K562 (cell line): ENCODE measurements at regions not wholly inside any gene's neighbourhood (a gene's known extent, or its start where the extent isn't known, plus 50 kb on each side); places are given as distances from the start of the nearest gene placed in this dataset.

Source experiments
- ARNT ChIP-seq, 2 experiments: fragments of 450-650 bp; IDR thresholded peaks; 2 replicates each; pipeline ENCODE4 v1.6.1; 2016; ENCODE audit warnings: mild to moderate bottlenecking in 1 of 2
- CC2D1A ChIP-seq: fragments of 450-650 bp; IDR thresholded peaks from 2 replicates; pipeline ENCODE4 v1.6.1; 2017; ENCODE audit warnings: mild to moderate bottlenecking
- CHD4 ChIP-seq: fragments of 200-600 bp; sonication (generic); IDR thresholded peaks from 3 replicates; pipeline ENCODE4 v1.6.1; 2012; ENCODE audit warnings: low read depth, mild to moderate bottlenecking, mixed read lengths, low read length, inconsistent platforms; ENCODE audit not compliant: insufficient read depth, insufficient replicate concordance, poor library complexity, severe bottlenecking
- GATAD2A ChIP-seq: fragments of 450-650 bp; IDR thresholded peaks from 2 replicates; pipeline ENCODE4 v1.6.1; 2017
- GATAD2B ChIP-seq: fragments of 450-650 bp; IDR thresholded peaks from 2 replicates; pipeline ENCODE4 v1.6.1; 2017; ENCODE audit warnings: mild to moderate bottlenecking, borderline replicate concordance
- MTF1 ChIP-seq: fragments of 250-450 bp; sonication (Bioruptor Pico); IDR thresholded peaks from 2 replicates; pipeline ENCODE4 v1.9.0; 2021; ENCODE audit warnings: moderate library complexity, mild to moderate bottlenecking, inconsistent platforms, borderline replicate concordance
- SETDB1 ChIP-seq: IDR thresholded peaks from one replicate; pipeline ENCODE4 v1.6.1; 2012; ENCODE audit warnings: low read length, control low read depth, inconsistent platforms
- TAF1 ChIP-seq: IDR thresholded peaks from 2 replicates; pipeline ENCODE4 v1.6.1; 2011; ENCODE audit warnings: mild to moderate bottlenecking, low read length, moderate library complexity; ENCODE audit not compliant: insufficient read depth, control insufficient read depth, severe bottlenecking; ENCODE audit errors: extremely low read depth
- TOE1 ChIP-seq, 2 experiments: fragments of 450-650 bp in 1 of 2; sonication (generic) in 1 of 2; formaldehyde crosslinking in 1 of 2; IDR thresholded peaks; 2 replicates each; pipeline versions ENCODE4 v1.7.1 to v1.8.0; 2016 to 2022; ENCODE audit warnings: borderline replicate concordance in 2 of 2, mild to moderate bottlenecking in 2 of 2, antibody characterized with exemption in 1 of 2, inconsistent platforms in 1 of 2, low read depth in 1 of 2, missing genetic modification reagents in 1 of 2, moderate library complexity in 1 of 2
- YY1 ChIP-seq, 3 experiments: IDR thresholded peaks; 2 replicates each; pipeline ENCODE4 v1.6.1; 2011; ENCODE audit warnings: low read length in 2 of 3, mild to moderate bottlenecking in 2 of 3, moderate library complexity in 2 of 3, borderline replicate concordance in 1 of 3, control low read depth in 1 of 3, low read depth in 1 of 3; ENCODE audit not compliant: insufficient read depth in 3 of 3, insufficient replicate concordance in 2 of 3, control insufficient read depth in 1 of 3, insufficient read length in 1 of 3; ENCODE audit errors: extremely low read depth in 1 of 3
- ZBTB17 ChIP-seq: fragments of 450-650 bp; formaldehyde crosslinking; IDR thresholded peaks from 2 replicates; pipeline ENCODE4 v1.4.0; 2020; ENCODE audit warnings: mild to moderate bottlenecking
- ZNF668 ChIP-seq: fragments of 250-450 bp; sonication (Bioruptor Pico); IDR thresholded peaks from 2 replicates; pipeline ENCODE4 v1.8.0; 2022; ENCODE audit warnings: mild to moderate bottlenecking, inconsistent platforms
- TF ChIP-seq, protein P1 (sequence below): sonication (generic); formaldehyde crosslinking; IDR thresholded peaks from 2 replicates; pipeline ENCODE4 v1.8.0; 2022; ENCODE audit warnings: missing genetic modification reagents, mild to moderate bottlenecking, moderate library complexity, borderline replicate concordance
- TF ChIP-seq, protein P2 (sequence below), 2 experiments: IDR thresholded peaks in 1 of 2; conservative IDR thresholded peaks in 1 of 2; 2 replicates each; pipeline ENCODE4 v1.6.1; 2016; ENCODE audit warnings: low read depth in 2 of 2, mild to moderate bottlenecking in 1 of 2, missing compliant biosample characterization in 1 of 2, missing genetic modification characterization in 1 of 2, moderate library complexity in 1 of 2
- TF ChIP-seq, protein P3 (sequence below): fragments of 450-650 bp; formaldehyde crosslinking; IDR thresholded peaks from 2 replicates; pipeline ENCODE4 v1.4.0; 2020; ENCODE audit warnings: mild to moderate bottlenecking, moderate library complexity
- TF ChIP-seq, protein P4 (sequence below): fragments of 450-650 bp; IDR thresholded peaks from 2 replicates; pipeline ENCODE4 v1.6.1; 2017; ENCODE audit warnings: antibody characterized with exemption

DNA sequence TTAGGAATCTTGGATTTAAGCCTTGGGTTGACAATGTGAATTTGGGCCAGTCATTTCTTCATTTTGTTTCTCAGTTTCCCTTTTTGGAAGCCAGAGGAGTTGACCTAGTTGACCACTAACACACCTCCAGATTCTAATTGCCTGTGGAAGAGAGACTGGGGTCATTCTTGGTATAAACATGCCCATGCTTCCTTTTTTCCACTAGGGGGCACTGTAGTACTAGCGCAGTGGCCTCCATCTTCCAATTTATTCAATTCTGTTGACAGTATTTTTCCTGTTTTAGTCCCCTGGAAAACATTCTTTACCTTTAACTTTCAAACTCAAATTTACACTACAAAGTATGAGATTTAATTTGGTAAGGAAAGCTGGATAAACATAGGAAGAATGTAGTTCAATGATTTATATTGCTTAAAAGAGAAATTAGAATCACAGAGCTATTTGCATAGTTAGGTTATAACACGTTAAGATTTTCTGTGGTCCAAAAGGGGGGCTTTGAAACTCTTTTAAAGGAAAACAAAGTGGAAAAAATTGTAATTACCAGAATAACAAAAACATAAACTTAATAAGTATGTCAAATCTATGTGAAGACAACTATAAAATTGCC is 57.5 kb upstream of the AGPS start (continued):
- TF ChIP-seq, protein P1, sequence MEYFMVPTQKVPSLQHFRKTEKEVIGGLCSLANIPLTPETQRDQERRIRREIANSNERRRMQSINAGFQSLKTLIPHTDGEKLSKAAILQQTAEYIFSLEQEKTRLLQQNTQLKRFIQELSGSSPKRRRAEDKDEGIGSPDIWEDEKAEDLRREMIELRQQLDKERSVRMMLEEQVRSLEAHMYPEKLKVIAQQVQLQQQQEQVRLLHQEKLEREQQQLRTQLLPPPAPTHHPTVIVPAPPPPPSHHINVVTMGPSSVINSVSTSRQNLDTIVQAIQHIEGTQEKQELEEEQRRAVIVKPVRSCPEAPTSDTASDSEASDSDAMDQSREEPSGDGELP, result no peak
- TF ChIP-seq GATAD2A (no peak), MTF1 (CRISPR knock-in tag) (no peak), TAF1 (no peak), GATAD2B (0 out of 2 replicates have a peak, but pooled peaks have one; percentile 46), ARNT (IDR thresholded peaks at IDR 0.05) (peak in 1 of 2 experiments; percentile 61; a peak in 1 of 4 replicates), YY1 (IDR thresholded peaks at IDR 0.05; ENCODE audit: borderline replicate concordance in 1 of 3, control insufficient read depth in 1 of 3, extremely low read depth in 1 of 3, insufficient read depth in 3 of 3, insufficient read length in 1 of 3, insufficient replicate concordance in 2 of 3, low read depth in 1 of 3, low read length in 2 of 3) (peak in 1 of 3 experiments; percentile 48), SETDB1 (no peak), ZNF668 (0 out of 2 replicates have a peak, but pooled peaks have one; percentile 34), TOE1 (IDR thresholded peaks at IDR 0.05; ENCODE audit: borderline replicate concordance) (0 out of 2 replicates have a peak, but pooled peaks have one; percentile 27), TOE1 (CRISPR knock-in tag; IDR thresholded peaks at IDR 0.05; ENCODE audit: borderline replicate concordance, low read depth) (no peak), ZBTB17 (CRISPR knock-in tag) (0 out of 2 replicates have a peak, but pooled peaks have one; percentile 17), CC2D1A (peak; percentile 82; the same call in 1 of the 2 replicates), CHD4 (no peak)
- TF ChIP-seq, protein P2, sequence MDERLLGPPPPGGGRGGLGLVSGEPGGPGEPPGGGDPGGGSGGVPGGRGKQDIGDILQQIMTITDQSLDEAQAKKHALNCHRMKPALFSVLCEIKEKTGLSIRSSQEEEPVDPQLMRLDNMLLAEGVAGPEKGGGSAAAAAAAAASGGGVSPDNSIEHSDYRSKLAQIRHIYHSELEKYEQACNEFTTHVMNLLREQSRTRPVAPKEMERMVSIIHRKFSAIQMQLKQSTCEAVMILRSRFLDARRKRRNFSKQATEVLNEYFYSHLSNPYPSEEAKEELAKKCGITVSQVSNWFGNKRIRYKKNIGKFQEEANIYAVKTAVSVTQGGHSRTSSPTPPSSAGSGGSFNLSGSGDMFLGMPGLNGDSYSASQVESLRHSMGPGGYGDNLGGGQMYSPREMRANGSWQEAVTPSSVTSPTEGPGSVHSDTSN (CRISPR knock-in tag; IDR thresholded peaks at IDR 0.05; ENCODE audit: low read depth), result no peak
- TF ChIP-seq, protein P2 (tag; conservative IDR thresholded peaks at IDR 0.05; ENCODE audit: low read depth), result 0 out of 2 replicates have a peak, but pooled peaks have one; percentile 12
- TF ChIP-seq, protein P3, sequence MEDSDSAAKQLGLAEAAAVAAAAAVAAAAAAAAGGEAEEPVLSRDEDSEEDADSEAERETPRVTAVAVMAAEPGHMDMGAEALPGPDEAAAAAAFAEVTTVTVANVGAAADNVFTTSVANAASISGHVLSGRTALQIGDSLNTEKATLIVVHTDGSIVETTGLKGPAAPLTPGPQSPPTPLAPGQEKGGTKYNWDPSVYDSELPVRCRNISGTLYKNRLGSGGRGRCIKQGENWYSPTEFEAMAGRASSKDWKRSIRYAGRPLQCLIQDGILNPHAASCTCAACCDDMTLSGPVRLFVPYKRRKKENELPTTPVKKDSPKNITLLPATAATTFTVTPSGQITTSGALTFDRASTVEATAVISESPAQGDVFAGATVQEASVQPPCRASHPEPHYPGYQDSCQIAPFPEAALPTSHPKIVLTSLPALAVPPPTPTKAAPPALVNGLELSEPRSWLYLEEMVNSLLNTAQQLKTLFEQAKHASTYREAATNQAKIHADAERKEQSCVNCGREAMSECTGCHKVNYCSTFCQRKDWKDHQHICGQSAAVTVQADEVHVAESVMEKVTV (CRISPR knock-in tag), result peak; percentile 97
- TF ChIP-seq, protein P4, sequence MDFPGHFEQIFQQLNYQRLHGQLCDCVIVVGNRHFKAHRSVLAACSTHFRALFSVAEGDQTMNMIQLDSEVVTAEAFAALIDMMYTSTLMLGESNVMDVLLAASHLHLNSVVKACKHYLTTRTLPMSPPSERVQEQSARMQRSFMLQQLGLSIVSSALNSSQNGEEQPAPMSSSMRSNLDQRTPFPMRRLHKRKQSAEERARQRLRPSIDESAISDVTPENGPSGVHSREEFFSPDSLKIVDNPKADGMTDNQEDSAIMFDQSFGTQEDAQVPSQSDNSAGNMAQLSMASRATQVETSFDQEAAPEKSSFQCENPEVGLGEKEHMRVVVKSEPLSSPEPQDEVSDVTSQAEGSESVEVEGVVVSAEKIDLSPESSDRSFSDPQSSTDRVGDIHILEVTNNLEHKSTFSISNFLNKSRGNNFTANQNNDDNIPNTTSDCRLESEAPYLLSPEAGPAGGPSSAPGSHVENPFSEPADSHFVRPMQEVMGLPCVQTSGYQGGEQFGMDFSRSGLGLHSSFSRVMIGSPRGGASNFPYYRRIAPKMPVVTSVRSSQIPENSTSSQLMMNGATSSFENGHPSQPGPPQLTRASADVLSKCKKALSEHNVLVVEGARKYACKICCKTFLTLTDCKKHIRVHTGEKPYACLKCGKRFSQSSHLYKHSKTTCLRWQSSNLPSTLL, result no peak
